Esophagus muscularis mucosa (tissue), 4 donors: ENCODE measurements at regions not wholly inside any gene's neighbourhood (a gene's known extent, or its start where the extent isn't known, plus 50 kb on each side); places are given as distances from the start of the nearest gene placed in this dataset.

Experiments
- CTCF ChIP-seq, 3 experiments: fragments of 200-600 bp in 2 of 3; fragments of 450-650 bp in 1 of 3; sonication (generic) in 2 of 3; IDR thresholded peaks; one replicate each; pipeline ENCODE4 v1.5.1; 2017 to 2019; ENCODE audit warnings: antibody characterized with exemption in 3 of 3, mild to moderate bottlenecking in 2 of 3, moderate library complexity in 1 of 3
- EP300 ChIP-seq: sonication (generic); formaldehyde crosslinking; IDR thresholded peaks from one replicate; pipeline ENCODE4 v1.6.1; 2017; ENCODE audit warnings: antibody characterized with exemption
- POLR2A ChIP-seq: fragments of 450-650 bp; IDR thresholded peaks from one replicate; pipeline ENCODE4 v1.6.1; 2017; ENCODE audit warnings: antibody characterized with exemption, moderate library complexity, mild to moderate bottlenecking, low read depth
- POLR2AphosphoS5 ChIP-seq, 2 donors: sonication (generic); formaldehyde crosslinking; IDR thresholded peaks; one replicate each; pipeline ENCODE4 v1.6.1; 2017; ENCODE audit warnings: antibody characterized with exemption in 2 of 2

DNA sequence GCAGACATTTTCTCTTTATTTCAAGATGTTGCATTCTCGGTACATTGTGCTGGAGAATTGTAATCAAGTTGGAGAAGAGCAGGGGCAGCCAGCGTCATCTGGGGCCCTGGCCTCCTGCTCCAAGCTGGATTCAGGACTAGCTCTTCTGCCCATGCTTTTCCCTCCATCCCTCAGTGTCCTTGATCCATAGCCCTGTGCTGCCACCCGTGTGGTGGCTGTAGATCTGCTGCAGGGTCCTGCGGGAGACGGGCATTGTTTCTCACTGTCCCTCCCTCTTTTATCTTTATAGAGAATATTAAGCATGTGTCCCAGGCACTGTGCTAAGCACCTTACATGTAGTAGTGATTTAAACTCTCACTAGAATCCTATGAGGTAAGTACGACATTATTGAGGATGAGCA, 60.5 kb upstream of the HAND1 start:
- TF ChIP-seq CTCF (IDR thresholded peaks at IDR 0.05) (no peak), POLR2A (no peak), POLR2AphosphoS5 (IDR thresholded peaks at IDR 0.05) (no peak), EP300 (no peak)
